Kidney (tissue), 13 donors: ENCODE measurements at regions not wholly inside any gene's neighbourhood (a gene's known extent, or its start where the extent isn't known, plus 50 kb on each side); places are given as distances from the start of the nearest gene placed in this dataset.

Experiments
- DNase-seq, 5 donors: peaks; one replicate each; pipeline ENCODE4 v3.0.0-alpha.2; 2013 to 2020
- FAIRE-seq: peaks from 2 replicates; lab custom pipeline; 2012; peaks lifted over from hg19 to GRCh38; lab: Jason Lieb, UNC
- H3K27ac ChIP-seq, 2 donors: one replicate each; pipeline ENCODE4 v1.7.0; 2013; ENCODE audit warnings: low read depth in 2 of 2, low read length in 2 of 2, inconsistent platforms in 1 of 2
- H3K27me3 ChIP-seq: one replicate; pipeline ENCODE4 v1.7.1; 2013; ENCODE audit warnings: low read length, inconsistent platforms; ENCODE audit not compliant: control insufficient read depth, insufficient read depth
- H3K36me3 ChIP-seq, 3 donors: one replicate each; pipeline versions ENCODE4 v1.7.0 to v1.7.1; 2013; ENCODE audit warnings: low read length in 3 of 3, control low read depth in 1 of 3, inconsistent platforms in 1 of 3; ENCODE audit not compliant: insufficient read depth in 3 of 3, control insufficient read depth in 2 of 3
- H3K4me1 ChIP-seq, 3 donors: one replicate each; pipeline versions ENCODE4 v1.7.0 to v1.7.1; 2013; ENCODE audit warnings: low read length in 3 of 3, inconsistent platforms in 1 of 3, low read depth in 1 of 3; ENCODE audit not compliant: control insufficient read depth in 2 of 3, insufficient read depth in 2 of 3
- H3K4me3 ChIP-seq, 3 donors: one replicate each; pipeline versions ENCODE4 v1.7.0 to v1.8.1; 2013; ENCODE audit warnings: low read length in 3 of 3, control low read depth in 1 of 3, inconsistent platforms in 1 of 3
- H3K9ac ChIP-seq, 3 donors: one replicate each; pipeline versions ENCODE4 v1.7.0 to v1.7.1; 2013; ENCODE audit warnings: low read length in 3 of 3, control low read depth in 1 of 3, inconsistent platforms in 1 of 3
- H3K9me3 ChIP-seq, 3 donors: one replicate each; pipeline versions ENCODE4 v1.7.0 to v1.7.1; 2013; ENCODE audit warnings: low read length in 3 of 3, control low read depth in 1 of 3, inconsistent platforms in 1 of 3; ENCODE audit not compliant: control insufficient read depth in 2 of 3, insufficient read depth in 1 of 3
- CTCF ChIP-seq: IDR thresholded peaks from 3 replicates; pipeline ENCODE4 v1.5.1; 2012; ENCODE audit warnings: mild to moderate bottlenecking, moderate library complexity, borderline replicate concordance; ENCODE audit not compliant: insufficient read depth; ENCODE audit errors: extremely low read depth
- intact Hi-C: fragments of 100-400 bp; cut with DNase I; formaldehyde crosslinking; loops from one replicate; pipeline ENCODE4 v1.11.1; 2022
- donor health status: control.
- donor health status: control.
- donor health status: control.
- donor health status: control.
- donor health status: control.
- donor health status: DM: yes; HTN: yes; CAD: no.
- donor health status: Normal renal cell carcinoma (clear cell type).

GRCh38 chr6:164040994-164041393 is 626.5 kb downstream of the QKI start:
- no peaks in the 10 kb centered on the region for H3K9me3 ChIP-seq
- H3K27me3 ChIP-seq = no peaks in the 10 kb centered on the region
- H3K4me3 ChIP-seq = no peak overlapping the region
- H3K27ac ChIP-seq = no peak overlapping the region
- no peak for TF ChIP-seq CTCF
- no peaks in the 10 kb centered on the region for H3K36me3 ChIP-seq
- intact Hi-C loops = no loop called here
- DNase-seq (no peak), FAIRE-seq (no peak)
- no peaks in the 10 kb centered on the region for H3K4me1 ChIP-seq
- no peak overlapping the region for H3K9ac ChIP-seq

GRCh38 chr6:164039954-164040375 is 625.4 kb downstream of the QKI start:
- Histone ChIP-seq H3K4me3 (no peak overlapping the region), H3K4me1 (no peaks in the 10 kb centered on the region), H3K36me3 (no peaks in the 10 kb centered on the region), H3K9ac (no peak overlapping the region), H3K9me3 (no peaks in the 10 kb centered on the region), H3K27me3 (no peaks in the 10 kb centered on the region), H3K27ac (no peak overlapping the region)
- intact Hi-C loops = no loop called here
- no peak for TF ChIP-seq CTCF
- FAIRE-seq (no peak), DNase-seq (peak in 4 of 5 donors; percentile 15 to 85 (median 46))

GRCh38 chr6:164037171-164037870 is 622.8 kb downstream of the QKI start:
- Histone ChIP-seq H3K27ac (no peak overlapping the region), H3K27me3 (no peaks in the 10 kb centered on the region), H3K9ac (no peak overlapping the region), H3K36me3 (no peaks in the 10 kb centered on the region), H3K9me3 (no peaks in the 10 kb centered on the region), H3K4me1 (no peaks in the 10 kb centered on the region), H3K4me3 (no peak overlapping the region)
- intact Hi-C loops = no loop called here
- DNase-seq = no peak
- TF ChIP-seq CTCF = no peak
- FAIRE-seq = no peak
